K562 (cell line): ENCODE measurements at regions not wholly inside any gene's neighbourhood (a gene's known extent, or its start where the extent isn't known, plus 50 kb on each side); places are given as distances from the start of the nearest gene placed in this dataset.

ENCODE experiments used
- AFF4 ChIP-seq: sonication (generic); formaldehyde crosslinking; IDR thresholded peaks from 2 replicates; pipeline ENCODE4 v1.8.0; 2023; ENCODE audit warnings: mild to moderate bottlenecking, missing genetic modification reagents
- CC2D1A ChIP-seq: fragments of 450-650 bp; IDR thresholded peaks from 2 replicates; pipeline ENCODE4 v1.6.1; 2017; ENCODE audit warnings: mild to moderate bottlenecking
- FOSL1 ChIP-seq: fragments of 200-800 bp; sonication (Bioruptor generic); conservative IDR thresholded peaks from 2 replicates; pipeline ENCODE4 v1.6.1; 2016; ENCODE audit warnings: missing genetic modification characterization, missing compliant biosample characterization
- HDAC1 ChIP-seq, 2 experiments: fragments of 450-650 bp; IDR thresholded peaks; 2 replicates each; pipeline ENCODE4 v1.6.1; 2016 to 2017; ENCODE audit warnings: inconsistent platforms in 1 of 2, mild to moderate bottlenecking in 1 of 2, moderate library complexity in 1 of 2
- HDAC2 ChIP-seq: fragments of 450-650 bp; IDR thresholded peaks from 2 replicates; pipeline ENCODE4 v1.6.1; 2016; ENCODE audit warnings: mild to moderate bottlenecking
- IRF1 ChIP-seq: sonication (generic); formaldehyde crosslinking; IDR thresholded peaks from 2 replicates; pipeline ENCODE4 v1.8.0; 2022; ENCODE audit warnings: missing genetic modification reagents, mild to moderate bottlenecking, borderline replicate concordance
- MCM3 ChIP-seq: fragments of 450-650 bp; IDR thresholded peaks from 2 replicates; pipeline ENCODE4 v1.6.1; 2016
- MEIS2 ChIP-seq: fragments of 450-650 bp; IDR thresholded peaks from 2 replicates; pipeline ENCODE4 v1.6.1; 2014; ENCODE audit warnings: mild to moderate bottlenecking; ENCODE audit not compliant: partially characterized antibody
- MLLT1 ChIP-seq, 2 experiments: fragments of 450-650 bp; IDR thresholded peaks; 2 replicates each; pipeline ENCODE4 v1.6.1; 2016
- MTA2 ChIP-seq: fragments of 450-650 bp; IDR thresholded peaks from 2 replicates; pipeline ENCODE4 v1.6.1; 2016; ENCODE audit warnings: low read depth
- NCOA1 ChIP-seq: fragments of 450-650 bp; IDR thresholded peaks from 2 replicates; pipeline ENCODE4 v1.6.1; 2016; ENCODE audit warnings: low read depth
- OTX1 ChIP-seq: fragments of 450-650 bp; formaldehyde crosslinking; IDR thresholded peaks from 2 replicates; pipeline ENCODE4 v1.4.0; 2022; ENCODE audit warnings: mild to moderate bottlenecking
- RBM34 ChIP-seq: fragments of 200-400 bp; formaldehyde crosslinking; IDR thresholded peaks from 2 replicates; pipeline ENCODE4 v1.6.1; 2018; ENCODE audit warnings: low read length, borderline replicate concordance; ENCODE audit not compliant: insufficient read depth
- SMARCA4 ChIP-seq: fragments of 450-650 bp; IDR thresholded peaks from 2 replicates; pipeline ENCODE4 v1.6.1; 2016
- STAG1 ChIP-seq: sonication (generic); formaldehyde crosslinking; IDR thresholded peaks from 2 replicates; pipeline ENCODE4 v1.5.0; 2020; ENCODE audit warnings: missing genetic modification reagents, borderline replicate concordance
- TAF9B ChIP-seq: fragments of 450-650 bp; IDR thresholded peaks from 2 replicates; pipeline ENCODE4 v1.6.1; 2018; ENCODE audit warnings: mild to moderate bottlenecking; ENCODE audit not compliant: partially characterized antibody
- ZNF212 ChIP-seq: fragments of 450-650 bp; formaldehyde crosslinking; IDR thresholded peaks from 2 replicates; pipeline ENCODE4 v1.4.0; 2020; ENCODE audit warnings: mild to moderate bottlenecking
- TF ChIP-seq, protein P1 (sequence below): fragments of 450-650 bp; formaldehyde crosslinking; IDR thresholded peaks from 2 replicates; pipeline ENCODE4 v1.4.0; 2022; ENCODE audit warnings: missing genetic modification characterization
- TF ChIP-seq, protein P2 (sequence below): fragments of 450-650 bp; IDR thresholded peaks from 2 replicates; pipeline ENCODE4 v1.6.1; 2016; ENCODE audit warnings: mild to moderate bottlenecking

GRCh38 chr6:51027283-51028065 lies 208.8 kb downstream of the TFAP2B start (continued):
- TF ChIP-seq AFF4 (no peak), RBM34 (no peak), ZNF212 (CRISPR knock-in tag) (peak; percentile 96), MTA2 (peak; percentile 65), TAF9B (peak; percentile 4), FOSL1 (tag) (0 out of 2 replicates have a peak, but pooled peaks have one; percentile 29), HDAC2 (0 out of 2 replicates have a peak, but pooled peaks have one; percentile 38), IRF1 (CRISPR knock-in tag) (no peak), MLLT1 (IDR thresholded peaks at IDR 0.05) (peak; percentile 67 to 80; a peak in 2 of 4 replicates), NCOA1 (peak; percentile 18; the same call in 1 of the 2 replicates), CC2D1A (0 out of 2 replicates have a peak, but pooled peaks have one; percentile 21), STAG1 (CRISPR knock-in tag) (no peak), MCM3 (peak; percentile 98), MEIS2 (no peak), OTX1 (peak; percentile 89), SMARCA4 (peak; percentile 76), HDAC1 (IDR thresholded peaks at IDR 0.05) (peak in 1 of 2 experiments; percentile 90; a peak in 2 of 4 replicates)
- TF ChIP-seq, protein P1, sequence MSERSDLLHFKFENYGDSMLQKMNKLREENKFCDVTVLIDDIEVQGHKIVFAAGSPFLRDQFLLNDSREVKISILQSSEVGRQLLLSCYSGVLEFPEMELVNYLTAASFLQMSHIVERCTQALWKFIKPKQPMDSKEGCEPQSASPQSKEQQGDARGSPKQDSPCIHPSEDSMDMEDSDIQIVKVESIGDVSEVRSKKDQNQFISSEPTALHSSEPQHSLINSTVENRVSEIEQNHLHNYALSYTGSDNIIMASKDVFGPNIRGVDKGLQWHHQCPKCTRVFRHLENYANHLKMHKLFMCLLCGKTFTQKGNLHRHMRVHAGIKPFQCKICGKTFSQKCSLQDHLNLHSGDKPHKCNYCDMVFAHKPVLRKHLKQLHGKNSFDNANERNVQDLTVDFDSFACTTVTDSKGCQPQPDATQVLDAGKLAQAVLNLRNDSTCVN (CRISPR knock-in tag): 0 out of 2 replicates have a peak, but pooled peaks have one; percentile 46
- TF ChIP-seq, protein P2, sequence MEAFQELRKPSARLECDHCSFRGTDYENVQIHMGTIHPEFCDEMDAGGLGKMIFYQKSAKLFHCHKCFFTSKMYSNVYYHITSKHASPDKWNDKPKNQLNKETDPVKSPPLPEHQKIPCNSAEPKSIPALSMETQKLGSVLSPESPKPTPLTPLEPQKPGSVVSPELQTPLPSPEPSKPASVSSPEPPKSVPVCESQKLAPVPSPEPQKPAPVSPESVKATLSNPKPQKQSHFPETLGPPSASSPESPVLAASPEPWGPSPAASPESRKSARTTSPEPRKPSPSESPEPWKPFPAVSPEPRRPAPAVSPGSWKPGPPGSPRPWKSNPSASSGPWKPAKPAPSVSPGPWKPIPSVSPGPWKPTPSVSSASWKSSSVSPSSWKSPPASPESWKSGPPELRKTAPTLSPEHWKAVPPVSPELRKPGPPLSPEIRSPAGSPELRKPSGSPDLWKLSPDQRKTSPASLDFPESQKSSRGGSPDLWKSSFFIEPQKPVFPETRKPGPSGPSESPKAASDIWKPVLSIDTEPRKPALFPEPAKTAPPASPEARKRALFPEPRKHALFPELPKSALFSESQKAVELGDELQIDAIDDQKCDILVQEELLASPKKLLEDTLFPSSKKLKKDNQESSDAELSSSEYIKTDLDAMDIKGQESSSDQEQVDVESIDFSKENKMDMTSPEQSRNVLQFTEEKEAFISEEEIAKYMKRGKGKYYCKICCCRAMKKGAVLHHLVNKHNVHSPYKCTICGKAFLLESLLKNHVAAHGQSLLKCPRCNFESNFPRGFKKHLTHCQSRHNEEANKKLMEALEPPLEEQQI: peak; percentile 49; the same call in 1 of the 2 replicates
